ENCODE measurements at regions not wholly inside any gene's neighbourhood (a gene's known extent, or its start where the extent isn't known, plus 50 kb on each side); places are given as distances from the start of the nearest gene placed in this dataset.

DNA sequence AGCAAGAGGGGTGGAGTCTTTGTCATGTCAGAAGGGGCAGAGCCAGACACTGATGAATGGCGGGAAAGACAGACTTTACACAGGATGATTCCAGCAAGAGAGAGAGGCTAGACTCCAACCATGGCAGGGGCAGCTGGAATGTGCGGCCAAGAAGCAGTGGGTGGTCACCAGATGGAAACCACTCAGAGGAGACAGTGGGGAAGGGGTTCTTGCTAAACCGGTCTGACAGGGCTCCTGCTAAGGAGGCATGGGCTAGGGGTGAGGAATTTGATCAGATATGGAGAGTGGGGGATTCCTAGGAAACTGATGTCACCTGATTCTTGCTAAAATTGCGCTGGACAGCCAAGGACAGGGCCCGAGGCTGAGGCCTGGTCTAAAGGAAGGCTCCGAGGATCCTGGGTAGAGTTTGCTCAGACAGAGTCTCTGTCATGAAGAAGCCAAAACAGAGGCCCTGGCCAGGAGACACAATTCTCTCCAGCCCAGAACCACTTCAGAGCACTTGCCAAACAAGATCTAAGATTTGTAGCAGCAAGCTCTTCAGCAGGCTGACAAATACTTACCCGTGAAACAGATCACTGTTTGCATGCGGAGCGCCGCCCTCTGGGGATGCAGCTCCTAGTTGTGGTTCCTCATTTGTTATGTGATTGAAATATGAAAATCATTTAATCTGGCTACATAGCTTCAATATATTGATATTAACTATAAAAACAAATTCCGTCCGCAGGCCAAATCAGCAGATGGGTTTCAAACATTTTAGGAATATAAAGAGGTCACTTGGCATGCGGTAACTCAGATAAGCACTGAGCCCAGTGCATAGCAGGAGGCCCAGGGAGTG is 377.0 kb downstream of the TCERG1L start:
- Histone ChIP-seq H3K79me2 (ENCODE audit: control insufficient read depth, insufficient read depth, low read length) (no peaks in the 10 kb centered on the region), H3K36me3 (ENCODE audit: control insufficient read depth in 2 of 2, extremely low read depth in 1 of 2, insufficient read depth in 2 of 2, low read length in 2 of 2) (no peaks in the 10 kb centered on the region), H2AFZ (ENCODE audit: control insufficient read depth, low read length) (no peak overlapping the region), H3K27me3 (ENCODE audit: control insufficient read depth, extremely low read depth, insufficient read depth, low read length) (no peaks in the 10 kb centered on the region), H3K4me2 (ENCODE audit: control insufficient read depth, extremely low read depth, insufficient read depth, low read depth, low read length) (no peak overlapping the region), H3K4me1 (ENCODE audit: control insufficient read depth, extremely low read depth, insufficient read depth, low read length) (no peaks in the 10 kb centered on the region), H3K4me3 (ENCODE audit: control insufficient read depth in 2 of 3, extremely low read depth in 1 of 3, insufficient read depth in 2 of 3, low read depth in 1 of 3, low read length in 3 of 3) (no peak overlapping the region), H3K9me3 (ENCODE audit: control insufficient read depth, low read depth, low read length) (peaks cover 19% of the 10 kb centered on the region), H3K9ac (ENCODE audit: control insufficient read depth, extremely low read depth, insufficient read depth, low read length) (no peak overlapping the region), H3K27ac (ENCODE audit: control insufficient read depth, insufficient read depth, low read length) (no peak overlapping the region), H3K9me1 (ENCODE audit: control insufficient read depth, extremely low read depth, insufficient read depth, low read length) (no peaks in the 10 kb centered on the region), H4K20me1 (ENCODE audit: control insufficient read depth, extremely low read depth, insufficient read depth, low read length) (no peaks in the 10 kb centered on the region)
- FAIRE-seq (no peak), DNase-seq (ENCODE audit: low read depth, low spot score) (no peak)
- TF ChIP-seq, protein P1, sequence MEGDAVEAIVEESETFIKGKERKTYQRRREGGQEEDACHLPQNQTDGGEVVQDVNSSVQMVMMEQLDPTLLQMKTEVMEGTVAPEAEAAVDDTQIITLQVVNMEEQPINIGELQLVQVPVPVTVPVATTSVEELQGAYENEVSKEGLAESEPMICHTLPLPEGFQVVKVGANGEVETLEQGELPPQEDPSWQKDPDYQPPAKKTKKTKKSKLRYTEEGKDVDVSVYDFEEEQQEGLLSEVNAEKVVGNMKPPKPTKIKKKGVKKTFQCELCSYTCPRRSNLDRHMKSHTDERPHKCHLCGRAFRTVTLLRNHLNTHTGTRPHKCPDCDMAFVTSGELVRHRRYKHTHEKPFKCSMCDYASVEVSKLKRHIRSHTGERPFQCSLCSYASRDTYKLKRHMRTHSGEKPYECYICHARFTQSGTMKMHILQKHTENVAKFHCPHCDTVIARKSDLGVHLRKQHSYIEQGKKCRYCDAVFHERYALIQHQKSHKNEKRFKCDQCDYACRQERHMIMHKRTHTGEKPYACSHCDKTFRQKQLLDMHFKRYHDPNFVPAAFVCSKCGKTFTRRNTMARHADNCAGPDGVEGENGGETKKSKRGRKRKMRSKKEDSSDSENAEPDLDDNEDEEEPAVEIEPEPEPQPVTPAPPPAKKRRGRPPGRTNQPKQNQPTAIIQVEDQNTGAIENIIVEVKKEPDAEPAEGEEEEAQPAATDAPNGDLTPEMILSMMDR (optimal IDR thresholded peaks at IDR 0.05 in 1 of 3, IDR thresholded peaks at IDR 0.05 in 1 of 3, conservative IDR thresholded peaks at IDR 0.05 in 1 of 3; ENCODE audit: extremely low read depth in 1 of 3, insufficient read depth in 2 of 3, low read length in 3 of 3): no peak
- TF ChIP-seq EZH2 (IDR thresholded peaks at IDR 0.05; ENCODE audit: low read length): no peak
- dilution Hi-C loops (cut with MboI; ENCODE audit: extremely low pct_ligation_motif_present, low sequenced_read_pairs): no loop called here

DNA sequence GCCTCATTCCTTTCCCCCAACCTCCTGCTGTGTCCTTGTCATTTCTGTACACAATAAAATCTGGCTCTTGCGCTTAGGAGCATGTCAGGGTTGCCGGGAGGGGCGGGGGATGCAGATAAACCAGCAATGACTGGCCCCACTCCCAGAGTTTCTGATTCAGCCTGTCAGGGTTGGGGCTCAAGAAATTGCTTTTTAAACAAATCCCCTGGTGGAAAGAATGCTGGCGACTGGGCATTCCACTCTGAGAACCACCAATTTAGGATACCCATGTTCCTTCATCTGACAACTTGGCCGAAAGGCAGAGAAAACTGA is 376.4 kb downstream of the TCERG1L start:
- Histone ChIP-seq H3K4me3 (ENCODE audit: control insufficient read depth in 2 of 3, extremely low read depth in 1 of 3, insufficient read depth in 2 of 3, low read depth in 1 of 3, low read length in 3 of 3) (no peak overlapping the region), H3K9me1 (ENCODE audit: control insufficient read depth, extremely low read depth, insufficient read depth, low read length) (no peaks in the 10 kb centered on the region), H3K27ac (ENCODE audit: control insufficient read depth, insufficient read depth, low read length) (no peak overlapping the region), H3K9ac (ENCODE audit: control insufficient read depth, extremely low read depth, insufficient read depth, low read length) (no peak overlapping the region), H4K20me1 (ENCODE audit: control insufficient read depth, extremely low read depth, insufficient read depth, low read length) (no peaks in the 10 kb centered on the region), H3K36me3 (ENCODE audit: control insufficient read depth in 2 of 2, extremely low read depth in 1 of 2, insufficient read depth in 2 of 2, low read length in 2 of 2) (no peaks in the 10 kb centered on the region), H2AFZ (ENCODE audit: control insufficient read depth, low read length) (no peak overlapping the region), H3K4me1 (ENCODE audit: control insufficient read depth, extremely low read depth, insufficient read depth, low read length) (no peaks in the 10 kb centered on the region), H3K9me3 (ENCODE audit: control insufficient read depth, low read depth, low read length) (peaks cover 14% of the 10 kb centered on the region), H3K27me3 (ENCODE audit: control insufficient read depth, extremely low read depth, insufficient read depth, low read length) (no peaks in the 10 kb centered on the region), H3K79me2 (ENCODE audit: control insufficient read depth, insufficient read depth, low read length) (no peaks in the 10 kb centered on the region), H3K4me2 (ENCODE audit: control insufficient read depth, extremely low read depth, insufficient read depth, low read depth, low read length) (no peak overlapping the region)
- FAIRE-seq (no peak), DNase-seq (ENCODE audit: low read depth, low spot score) (no peak)
- TF ChIP-seq, protein P1 (optimal IDR thresholded peaks at IDR 0.05 in 1 of 3, IDR thresholded peaks at IDR 0.05 in 1 of 3, conservative IDR thresholded peaks at IDR 0.05 in 1 of 3; ENCODE audit: extremely low read depth in 1 of 3, insufficient read depth in 2 of 3, low read length in 3 of 3): no peak
- TF ChIP-seq EZH2 (IDR thresholded peaks at IDR 0.05; ENCODE audit: low read length): no peak
- dilution Hi-C loops (cut with MboI; ENCODE audit: extremely low pct_ligation_motif_present, low sequenced_read_pairs): no loop called here
